Esophagus (tissue), 2 donors: ENCODE measurements at regions not wholly inside any gene's neighbourhood (a gene's known extent, or its start where the extent isn't known, plus 50 kb on each side); places are given as distances from the start of the nearest gene placed in this dataset.

Source experiments
- H3K27ac ChIP-seq, 2 donors: one replicate each; pipeline ENCODE4 v1.5.1; 2013; ENCODE audit warnings: low read depth in 2 of 2, mild to moderate bottlenecking in 2 of 2, inconsistent platforms in 1 of 2, low read length in 1 of 2, moderate library complexity in 1 of 2
- H3K27me3 ChIP-seq, 2 donors: one replicate each; pipeline ENCODE4 v1.6.1; 2013; ENCODE audit warnings: low read length in 2 of 2, control low read depth in 1 of 2, mild to moderate bottlenecking in 1 of 2; ENCODE audit not compliant: insufficient read depth in 2 of 2, control insufficient read depth in 1 of 2
- H3K36me3 ChIP-seq, 2 donors: one replicate each; pipeline ENCODE4 v1.6.1; 2013; ENCODE audit warnings: low read length in 1 of 2; ENCODE audit not compliant: control insufficient read depth in 2 of 2, insufficient read depth in 2 of 2
- H3K4me1 ChIP-seq, 2 donors: one replicate each; pipeline ENCODE4 v1.6.1; 2013; ENCODE audit warnings: low read length in 1 of 2; ENCODE audit not compliant: control insufficient read depth in 2 of 2, insufficient read depth in 2 of 2
- H3K4me3 ChIP-seq, 2 donors: one replicate each; pipeline ENCODE4 v1.5.1; 2013; ENCODE audit warnings: low read length in 2 of 2, mild to moderate bottlenecking in 2 of 2, low read depth in 1 of 2, moderate library complexity in 1 of 2
- H3K9me3 ChIP-seq, 2 donors: one replicate each; pipeline ENCODE4 v1.6.1; 2013; ENCODE audit warnings: mild to moderate bottlenecking in 2 of 2, low read depth in 1 of 2, low read length in 1 of 2, moderate library complexity in 1 of 2; ENCODE audit not compliant: control insufficient read depth in 2 of 2, insufficient read depth in 1 of 2
- WGBS, 2 donors: extraction: QIAGEN DNeasy Blood & Tissue Kit; methylation state at CpG; one replicate each; pipeline ENCODE4 v1.1.7; 2013; 5-methylcytosine and 5-hydroxymethylcytosine counted together
- donor health status: healthy with polysubstance abuse.
- donor health status: Bipolar disorder and iron deficiency.

- Histone ChIP-seq H3K4me1 (peaks cover 0 to 2% of the 10 kb centered on the region in 2 donors), H3K9me3 (no peaks in the 10 kb centered on the region), H3K36me3 (no peaks in the 10 kb centered on the region), H3K4me3 (no peak overlapping the region), H3K27me3 (no peaks in the 10 kb centered on the region), H3K27ac (peak overlapping the region in 1 of 2 donors; percentile 8)
- WGBS, 2 donors, result 53 to 69% methylated on average over 3 of the region's 3 CpGs
These were observed 449.9 kb downstream of the KLF12 start for GRCh38 chr13:73684286-73684685.

GRCh38 chr13:73683746-73684145 lies 450.5 kb downstream of the KLF12 start:
- Histone ChIP-seq H3K27me3 (no peaks in the 10 kb centered on the region), H3K9me3 (no peaks in the 10 kb centered on the region), H3K27ac (no peak overlapping the region), H3K4me3 (no peak overlapping the region), H3K36me3 (no peaks in the 10 kb centered on the region), H3K4me1 (peaks cover 0 to 2% of the 10 kb centered on the region in 2 donors)
- WGBS, 2 donors, result 85 to 89% methylated on average over 3 of the region's 3 CpGs

- WGBS, 2 donors, result 82 to 85% methylated on average over 2 of the region's 2 CpGs
- H3K36me3 ChIP-seq, result no peaks in the 10 kb centered on the region
- no peak overlapping the region for H3K4me3 ChIP-seq
- H3K4me1 ChIP-seq, result peaks cover 0 to 2% of the 10 kb centered on the region in 2 donors
- H3K27ac ChIP-seq, result no peak overlapping the region
- no peaks in the 10 kb centered on the region for H3K9me3 ChIP-seq
- no peaks in the 10 kb centered on the region for H3K27me3 ChIP-seq
These were observed 452.4 kb downstream of the KLF12 start for GRCh38 chr13:73681779-73682178.

- Histone ChIP-seq H3K9me3 (no peaks in the 10 kb centered on the region), H3K27ac (no peak overlapping the region), H3K27me3 (no peaks in the 10 kb centered on the region), H3K4me3 (no peak overlapping the region), H3K4me1 (peaks cover 0 to 2% of the 10 kb centered on the region in 2 donors), H3K36me3 (no peaks in the 10 kb centered on the region)
- 78 to 79% methylated on average over 3 of the region's 3 CpGs for WGBS, 2 donors
These were observed 453.2 kb downstream of the KLF12 start for GRCh38 chr13:73681015-73681414.

- WGBS, 2 donors, result 45 to 55% methylated on average over 4 of the region's 4 CpGs
- H3K27ac ChIP-seq, result peak overlapping the region; percentile 66 to 81
These were observed 457.1 kb downstream of the KLF12 start for GRCh38 chr13:73677048-73677601.

GRCh38 chr13:73676550-73677047 lies 457.6 kb downstream of the KLF12 start:
- Histone ChIP-seq H3K27ac (peak overlapping the region; percentile 66 to 81), H3K4me3 (no peak overlapping the region), H3K4me1 (peaks cover 0 to 3% of the 10 kb centered on the region in 2 donors), H3K36me3 (no peaks in the 10 kb centered on the region), H3K9me3 (no peaks in the 10 kb centered on the region), H3K27me3 (no peaks in the 10 kb centered on the region)
- 60 to 73% methylated on average over 2 of the region's 2 CpGs for WGBS, 2 donors

More at GRCh38 chr13:73677048-73677601, 457.1 kb downstream of the KLF12 start:
- H3K27me3 ChIP-seq, result no peaks in the 10 kb centered on the region
- no peaks in the 10 kb centered on the region for H3K36me3 ChIP-seq
- H3K4me1 ChIP-seq, result peaks cover 0 to 3% of the 10 kb centered on the region in 2 donors
- no peak overlapping the region for H3K4me3 ChIP-seq
- no peaks in the 10 kb centered on the region for H3K9me3 ChIP-seq

DNA sequence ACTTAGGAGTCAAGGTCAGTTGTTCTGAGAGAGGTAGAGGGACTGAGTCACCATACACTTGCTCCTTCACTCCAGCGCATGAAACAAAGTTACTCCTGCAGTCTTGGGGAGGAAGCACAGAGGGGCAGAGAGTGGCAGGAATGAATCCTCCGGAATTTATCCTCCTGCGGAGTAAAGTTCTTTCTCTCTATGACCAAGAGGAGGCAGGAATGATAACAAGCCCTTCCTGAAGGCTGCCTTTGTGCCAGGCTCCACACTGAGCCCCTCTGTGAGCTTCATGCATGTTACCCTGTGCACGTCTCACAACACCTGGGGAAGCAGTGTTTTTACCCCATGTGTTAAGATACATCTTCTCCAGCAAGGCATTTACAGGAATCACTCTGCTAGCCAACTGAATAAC lies 458.4 kb downstream of the KLF12 start:
- Histone ChIP-seq H3K4me1 (peaks cover 0 to 3% of the 10 kb centered on the region in 2 donors), H3K9me3 (no peaks in the 10 kb centered on the region), H3K27ac (no peak overlapping the region), H3K27me3 (no peaks in the 10 kb centered on the region), H3K36me3 (no peaks in the 10 kb centered on the region), H3K4me3 (no peak overlapping the region)
- WGBS, 2 donors, result 88 to 95% methylated on average over 4 of the region's 4 CpGs

DNA sequence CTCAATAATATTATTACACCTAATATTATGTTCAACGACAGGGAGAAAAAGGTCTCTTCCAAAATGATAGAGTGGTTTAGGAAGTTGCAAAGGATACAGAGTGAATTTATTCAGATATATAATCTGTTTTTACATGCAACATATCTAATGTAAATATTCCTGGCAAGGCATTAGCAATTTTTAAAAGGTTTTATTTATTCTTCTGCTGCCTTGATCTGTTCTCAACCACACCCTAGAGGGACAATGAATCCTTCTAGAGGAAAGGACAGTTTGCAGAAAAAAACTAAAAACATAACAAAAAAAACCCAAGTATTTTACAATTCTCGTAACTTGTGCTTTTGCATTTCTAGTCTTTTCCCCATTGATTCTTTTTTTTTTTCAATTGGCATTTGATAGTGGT lies 459.6 kb downstream of the KLF12 start:
- Histone ChIP-seq H3K27me3 (no peaks in the 10 kb centered on the region), H3K4me3 (no peak overlapping the region), H3K27ac (no peak overlapping the region), H3K36me3 (no peaks in the 10 kb centered on the region), H3K4me1 (peaks cover 0 to 3% of the 10 kb centered on the region in 2 donors), H3K9me3 (no peaks in the 10 kb centered on the region)
- WGBS, 2 donors, result 64 to 78% methylated on average over 2 of the region's 2 CpGs

- H3K27ac ChIP-seq, result no peak overlapping the region
- WGBS, 2 donors, result 85 to 94% methylated on average over 11 of the region's 11 CpGs
- H3K4me1 ChIP-seq, result peaks cover 0 to 3% of the 10 kb centered on the region in 2 donors
- no peak overlapping the region for H3K4me3 ChIP-seq
- H3K36me3 ChIP-seq, result no peaks in the 10 kb centered on the region
- no peaks in the 10 kb centered on the region for H3K27me3 ChIP-seq
- no peaks in the 10 kb centered on the region for H3K9me3 ChIP-seq
These were observed 460.3 kb downstream of the KLF12 start for GRCh38 chr13:73673931-73674330.

DNA sequence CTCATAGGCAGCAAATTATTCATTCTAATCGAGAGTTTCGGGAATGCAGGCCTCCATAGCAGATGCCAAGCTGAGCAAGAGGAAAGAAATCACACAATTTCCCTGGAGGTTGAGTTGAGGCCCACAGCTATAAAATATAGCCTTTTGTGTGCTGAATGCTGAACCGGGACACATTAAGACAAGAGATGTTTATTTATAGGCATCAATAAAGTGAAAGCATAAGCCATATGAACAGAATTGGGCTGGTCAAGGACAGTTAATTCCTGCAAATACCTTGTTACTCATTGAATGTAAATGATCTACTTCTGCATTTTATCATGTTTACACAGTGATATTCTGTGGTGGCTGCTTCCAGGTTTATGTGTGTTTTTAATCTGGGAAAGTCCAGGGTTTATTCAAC lies 461.7 kb downstream of the KLF12 start:
- 19 to 24% methylated on average over 3 of the region's 3 CpGs for WGBS, 2 donors
- H3K4me1 ChIP-seq, result peaks cover 0 to 3% of the 10 kb centered on the region in 2 donors
- peak overlapping the region; percentile 76 to 79 for H3K27ac ChIP-seq
- no peaks in the 10 kb centered on the region for H3K36me3 ChIP-seq
- H3K4me3 ChIP-seq, result no peak overlapping the region
- no peaks in the 10 kb centered on the region for H3K9me3 ChIP-seq
- H3K27me3 ChIP-seq, result no peaks in the 10 kb centered on the region
